RWPE1 (cell line): ENCODE measurements at regions not wholly inside any gene's neighbourhood (a gene's known extent, or its start where the extent isn't known, plus 50 kb on each side); places are given as distances from the start of the nearest gene placed in this dataset.

Experiments
- CTCF ChIA-PET: fragments of 350-600 bp; sonication (Branson Sonifier 250); formaldehyde crosslinking; extraction: SDS; loops from one replicate; lab custom pipeline; 2021; lab: Yijun Ruan, JAX
- POLR2A ChIA-PET: fragments of 400-600 bp; formaldehyde crosslinking; extraction: SDS; loops from one replicate; lab custom pipeline; 2020; ENCODE audit warnings: antibody characterized with exemption; ENCODE audit not compliant: low non-redundant PET; lab: Yijun Ruan, JAX
- DNase-seq: peaks from one replicate; pipeline ENCODE4 v3.0.0; 2012; ENCODE audit warnings: low spot score
- H3K27ac ChIP-seq: fragments of 450-650 bp; 2 replicates; pipeline ENCODE4 v1.5.1; 2017
- TF ChIP-seq, protein P1 (sequence below): fragments of 450-650 bp; conservative IDR thresholded peaks from 2 replicates; pipeline ENCODE4 v1.5.1; 2017; ENCODE audit warnings: low read depth, mild to moderate bottlenecking

DNA sequence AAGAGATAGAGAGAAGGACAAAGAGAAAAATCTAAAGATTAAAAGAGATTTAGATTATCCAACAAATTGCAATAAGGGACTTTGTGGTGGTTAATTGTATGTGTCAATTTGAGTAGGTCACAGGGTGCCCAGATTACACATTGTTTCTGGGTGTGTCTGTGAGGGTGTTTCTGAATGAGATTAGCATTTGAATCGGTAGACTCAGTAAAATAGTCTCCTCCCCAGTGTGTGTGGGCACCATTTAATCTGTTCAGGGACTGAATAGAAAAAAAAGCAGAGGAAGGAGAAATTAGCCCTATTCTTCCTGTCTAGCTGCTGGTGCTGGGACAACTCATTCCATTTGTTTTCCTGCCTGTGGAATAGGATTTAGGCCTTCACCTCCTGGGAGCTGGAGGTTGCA is 339.8 kb upstream of the EPHA4 start:
- TF ChIP-seq, protein P1, sequence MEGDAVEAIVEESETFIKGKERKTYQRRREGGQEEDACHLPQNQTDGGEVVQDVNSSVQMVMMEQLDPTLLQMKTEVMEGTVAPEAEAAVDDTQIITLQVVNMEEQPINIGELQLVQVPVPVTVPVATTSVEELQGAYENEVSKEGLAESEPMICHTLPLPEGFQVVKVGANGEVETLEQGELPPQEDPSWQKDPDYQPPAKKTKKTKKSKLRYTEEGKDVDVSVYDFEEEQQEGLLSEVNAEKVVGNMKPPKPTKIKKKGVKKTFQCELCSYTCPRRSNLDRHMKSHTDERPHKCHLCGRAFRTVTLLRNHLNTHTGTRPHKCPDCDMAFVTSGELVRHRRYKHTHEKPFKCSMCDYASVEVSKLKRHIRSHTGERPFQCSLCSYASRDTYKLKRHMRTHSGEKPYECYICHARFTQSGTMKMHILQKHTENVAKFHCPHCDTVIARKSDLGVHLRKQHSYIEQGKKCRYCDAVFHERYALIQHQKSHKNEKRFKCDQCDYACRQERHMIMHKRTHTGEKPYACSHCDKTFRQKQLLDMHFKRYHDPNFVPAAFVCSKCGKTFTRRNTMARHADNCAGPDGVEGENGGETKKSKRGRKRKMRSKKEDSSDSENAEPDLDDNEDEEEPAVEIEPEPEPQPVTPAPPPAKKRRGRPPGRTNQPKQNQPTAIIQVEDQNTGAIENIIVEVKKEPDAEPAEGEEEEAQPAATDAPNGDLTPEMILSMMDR: no peak
- H3K27ac ChIP-seq: no peak overlapping the region
- ChIA-PET CTCF (no interaction called here), POLR2A (no interaction called here)
- no peak for DNase-seq

DNA sequence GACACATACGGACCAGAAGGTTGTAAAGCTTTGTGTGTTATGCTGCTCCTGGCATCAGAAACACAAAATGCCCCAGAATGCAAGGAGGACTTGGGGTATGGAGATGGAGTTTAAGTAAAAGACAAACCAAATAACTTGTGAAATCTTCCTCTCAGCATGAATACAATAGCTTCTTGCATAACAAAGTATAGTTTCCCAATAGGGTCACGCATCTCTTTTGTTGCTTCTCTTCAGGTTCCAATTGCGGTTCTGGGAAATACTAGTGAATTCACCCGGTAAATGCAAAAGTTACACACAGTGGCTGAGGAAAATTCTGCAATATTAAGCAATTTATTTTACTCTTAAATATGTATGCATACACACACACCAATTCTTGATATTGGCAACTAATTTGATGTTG is 339.2 kb upstream of the EPHA4 start:
- TF ChIP-seq, protein P1: no peak
- H3K27ac ChIP-seq: no peak overlapping the region
- CTCF ChIA-PET: no interaction called here
- DNase-seq: no peak
- POLR2A ChIA-PET: no interaction called here

- DNase-seq: no peak
- ChIA-PET CTCF (interaction anchor here (0.6 kb wide), 1 partner anchor 585 kb away, joined by 3 read pairs; no protein-coding TSS in a partner anchor), POLR2A (no interaction called here)
- no peak overlapping the region for H3K27ac ChIP-seq
- TF ChIP-seq, protein P1: no peak
Observed at GRCh38 chr2:221908518-221908917, 336.4 kb upstream of the EPHA4 start.

GRCh38 chr2:221897718-221898117 is 325.6 kb upstream of the EPHA4 start:
- no peak for DNase-seq
- TF ChIP-seq, protein P1: no peak
- H3K27ac ChIP-seq: no peak overlapping the region
- CTCF ChIA-PET: no interaction called here
- POLR2A ChIA-PET: no interaction called here

DNA sequence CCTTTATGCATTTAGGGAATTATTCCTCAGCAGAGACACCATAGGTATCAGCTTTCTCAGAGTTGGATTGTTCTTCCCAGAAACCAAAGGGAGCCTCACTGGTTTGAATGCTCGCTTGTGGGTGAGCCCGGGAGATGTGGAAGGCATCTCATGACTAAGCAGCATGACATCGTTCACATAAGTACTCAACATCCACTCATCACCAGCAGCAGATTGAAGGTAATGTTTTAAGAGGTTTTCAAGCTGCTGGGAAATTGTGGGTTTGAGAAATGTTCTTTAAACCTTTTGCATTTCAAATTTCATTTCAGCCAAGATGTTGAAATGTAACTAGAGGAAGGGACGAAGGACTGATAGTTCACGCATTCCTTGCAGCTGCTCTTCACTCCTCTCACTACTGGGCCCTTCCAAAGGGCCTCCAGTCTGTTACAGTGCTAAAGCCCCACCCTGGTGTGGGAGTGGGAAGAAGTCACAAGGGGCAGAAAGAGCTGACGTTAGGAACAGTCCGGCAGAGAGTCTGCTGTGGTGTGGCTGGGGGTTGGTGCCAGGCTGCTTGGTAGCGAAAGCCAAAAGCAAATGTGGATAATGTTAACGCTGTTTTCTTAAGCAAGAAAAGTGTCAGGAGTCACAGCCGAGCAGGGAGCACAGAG is 324.5 kb upstream of the EPHA4 start:
- H3K27ac ChIP-seq: no peak overlapping the region
- TF ChIP-seq, protein P1: no peak
- peak; percentile 4 for DNase-seq
- ChIA-PET CTCF (interaction anchor here (0.6 kb wide), 1 partner anchor 45 kb away, joined by 3 read pairs; no protein-coding TSS in a partner anchor), POLR2A (no interaction called here)

- ChIA-PET POLR2A (no interaction called here), CTCF (no interaction called here)
- no peak overlapping the region for H3K27ac ChIP-seq
- TF ChIP-seq, protein P1: no peak
- no peak for DNase-seq
Observed at GRCh38 chr2:221895366-221896121, 323.4 kb upstream of the EPHA4 start.
